Left lung (tissue), 4 donors: ENCODE measurements at regions not wholly inside any gene's neighbourhood (a gene's known extent, or its start where the extent isn't known, plus 50 kb on each side); places are given as distances from the start of the nearest gene placed in this dataset.
A peak's percentile ranks its signal among the peaks of the same experiment; 100 is the strongest.

ENCODE experiments used
- ATAC-seq: fragments of 200-7000 bp; cut with Tn5 transposase; one replicate; pipeline ENCODE4 v1.9.1; 2020; ENCODE audit warnings: moderate library complexity
- DNase-seq, 4 donors: peaks; one replicate each; pipeline ENCODE4 v3.0.0-alpha.2; 2013 to 2020
- H3K27ac ChIP-seq, 2 donors: fragments of 200-600 bp; sonication (generic) in 1 of 2; one replicate each; pipeline versions ENCODE4 v1.5.0 to v1.8.0; 2020 to 2021
- H3K27me3 ChIP-seq, 2 donors: fragments of 200-600 bp; sonication (generic) in 1 of 2; one replicate each; pipeline versions ENCODE4 v1.5.0 to v1.8.0; 2020 to 2021
- H3K36me3 ChIP-seq, 2 donors: fragments of 200-600 bp; sonication (generic) in 1 of 2; one replicate each; pipeline versions ENCODE4 v1.5.0 to v1.8.0; 2020 to 2021
- H3K4me1 ChIP-seq, 2 donors: fragments of 200-600 bp; one replicate each; pipeline ENCODE4 v1.8.0; 2021
- H3K4me3 ChIP-seq, 2 donors: fragments of 200-600 bp; sonication (generic) in 1 of 2; one replicate each; pipeline versions ENCODE4 v1.5.0 to v1.8.0; 2020 to 2021; ENCODE audit warnings: mild to moderate bottlenecking in 1 of 2
- H3K9me3 ChIP-seq, 2 donors: fragments of 200-600 bp; sonication (generic) in 1 of 2; one replicate each; pipeline versions ENCODE4 v1.5.0 to v1.8.0; 2020 to 2021
- CTCF ChIP-seq, 2 donors: fragments of 200-600 bp; sonication (generic) in 1 of 2; IDR thresholded peaks; one replicate each; pipeline versions ENCODE4 v1.5.0 to v1.8.0; 2021; ENCODE audit warnings: antibody characterized with exemption in 2 of 2
- intact Hi-C, 2 donors: fragments of 100-400 bp; cut with DNase I; formaldehyde crosslinking; loops; one replicate each; pipeline versions ENCODE4 v1.11.2 to v1.14.2; 2022
- donor health status: DM: no; HTN: yes; CAD: no.
- donor health status: DM: no; HTN: no; CAD: no.

GRCh38 chr15:69576035-69576526 is 123.5 kb downstream of the RPLP1 start:
- Histone ChIP-seq H3K36me3 (no peaks in the 10 kb centered on the region), H3K9me3 (no peaks in the 10 kb centered on the region), H3K4me3 (no peak overlapping the region), H3K27me3 (peaks cover 0 to 14% of the 10 kb centered on the region in 2 donors), H3K4me1 (peaks cover 0 to 22% of the 10 kb centered on the region in 2 donors), H3K27ac (no peak overlapping the region)
- TF ChIP-seq CTCF (IDR thresholded peaks at IDR 0.05) = peak; percentile 62 to 79
- DNase-seq = peak in 2 of 4 donors; percentile 76 to 89
- intact Hi-C loops = no loop called here
- ATAC-seq = peak; percentile 81

- Histone ChIP-seq H3K36me3 (no peaks in the 10 kb centered on the region), H3K9me3 (no peaks in the 10 kb centered on the region), H3K4me3 (no peak overlapping the region), H3K27ac (no peak overlapping the region), H3K4me1 (peaks cover 0 to 22% of the 10 kb centered on the region in 2 donors), H3K27me3 (peaks cover 0 to 14% of the 10 kb centered on the region in 2 donors)
- ATAC-seq (no peak), DNase-seq (no peak)
- TF ChIP-seq CTCF (IDR thresholded peaks at IDR 0.05) = no peak
- intact Hi-C loops = no loop called here
These were observed 124.3 kb downstream of the RPLP1 start for GRCh38 chr15:69576948-69577351.

- intact Hi-C loops = no loop called here
These were observed 124.8 kb downstream of the RPLP1 start for GRCh38 chr15:69577397-69577796.

GRCh38 chr15:69578252-69578651 is 125.6 kb downstream of the RPLP1 start:
- H3K4me3 ChIP-seq = no peak overlapping the region
- H3K36me3 ChIP-seq = no peaks in the 10 kb centered on the region
- ATAC-seq (no peak), DNase-seq (no peak)
- TF ChIP-seq CTCF (IDR thresholded peaks at IDR 0.05) = no peak
- H3K4me1 ChIP-seq = peaks cover 0 to 22% of the 10 kb centered on the region in 2 donors
- no peak overlapping the region for H3K27ac ChIP-seq
- H3K27me3 ChIP-seq = peaks cover 0 to 7% of the 10 kb centered on the region in 2 donors
- intact Hi-C loops = no loop called here
- no peaks in the 10 kb centered on the region for H3K9me3 ChIP-seq

More at GRCh38 chr15:69577397-69577796, 124.8 kb downstream of the RPLP1 start:
- no peak overlapping the region for H3K4me3 ChIP-seq
- TF ChIP-seq CTCF (IDR thresholded peaks at IDR 0.05) = no peak
- DNase-seq (no peak), ATAC-seq (no peak)
- H3K4me1 ChIP-seq = peaks cover 0 to 22% of the 10 kb centered on the region in 2 donors
- H3K27me3 ChIP-seq = peaks cover 0 to 11% of the 10 kb centered on the region in 2 donors
- H3K9me3 ChIP-seq = no peaks in the 10 kb centered on the region
- H3K27ac ChIP-seq = no peak overlapping the region
- H3K36me3 ChIP-seq = no peaks in the 10 kb centered on the region

GRCh38 chr15:69578787-69579583 is 126.4 kb downstream of the RPLP1 start:
- Histone ChIP-seq H3K27ac (no peak overlapping the region), H3K36me3 (no peaks in the 10 kb centered on the region), H3K4me3 (no peak overlapping the region), H3K4me1 (peaks cover 0 to 25% of the 10 kb centered on the region in 2 donors), H3K27me3 (peaks cover 0 to 7% of the 10 kb centered on the region in 2 donors), H3K9me3 (no peaks in the 10 kb centered on the region)
- no peak for TF ChIP-seq CTCF (IDR thresholded peaks at IDR 0.05)
- intact Hi-C loops = no loop called here
- peak in 2 of 4 donors; percentile 86 to 88 for DNase-seq
- ATAC-seq = peak; percentile 86
